ENCODE measurements at regions not wholly inside any gene's neighbourhood (a gene's known extent, or its start where the extent isn't known, plus 50 kb on each side); places are given as distances from the start of the nearest gene placed in this dataset.

DNA sequence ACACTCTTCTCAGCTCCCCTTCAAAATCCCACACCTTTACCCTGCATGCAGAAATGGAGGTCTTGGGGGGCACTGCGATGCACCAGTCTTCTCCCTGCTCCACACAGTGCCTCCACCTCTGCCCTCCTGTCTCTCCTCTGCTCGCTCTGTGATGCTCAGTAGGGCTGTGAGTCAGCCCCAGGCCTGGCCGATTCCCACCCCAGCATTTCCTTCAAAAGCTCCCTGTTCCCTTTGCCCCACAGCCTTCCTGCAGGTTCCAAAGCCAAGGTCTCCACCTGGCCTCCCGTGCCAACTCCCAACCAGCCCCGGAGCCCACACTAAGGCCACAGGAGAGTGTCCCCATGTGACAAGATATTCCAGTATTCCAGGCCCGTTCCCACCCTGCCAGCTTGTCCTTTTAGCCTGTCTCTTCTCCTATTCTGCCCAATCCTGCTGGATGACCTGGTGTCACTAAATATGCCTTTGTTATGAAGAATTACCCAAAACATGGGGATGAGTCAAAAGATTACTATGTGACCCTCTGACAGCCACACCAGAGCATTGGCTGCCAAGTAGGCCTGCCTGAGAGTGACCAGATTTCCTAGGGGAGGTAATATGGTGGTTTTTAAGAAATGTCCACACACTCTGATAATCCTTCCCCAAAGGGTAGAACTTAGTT is 118.9 kb upstream of the NXT1 start:
- peaks cover 0 to 7% of the 10 kb centered on the region in 2 donors for H3K4me1 ChIP-seq
- no peak overlapping the region for H3K4me3 ChIP-seq
- H3K36me3 ChIP-seq, result no peaks in the 10 kb centered on the region
- TF ChIP-seq CTCF (IDR thresholded peaks at IDR 0.05), result no peak
- no peaks in the 10 kb centered on the region for H3K9me3 ChIP-seq
- no peak overlapping the region for H3K27ac ChIP-seq
- DNase-seq (ENCODE audit: low spot score), result no peak
- H3K27me3 ChIP-seq, result no peaks in the 10 kb centered on the region

GRCh38 chr20:23230766-23231385 is 119.7 kb upstream of the NXT1 start:
- H3K4me3 ChIP-seq, result no peak overlapping the region
- no peak for TF ChIP-seq CTCF (IDR thresholded peaks at IDR 0.05)
- peaks cover 0 to 12% of the 10 kb centered on the region in 2 donors for H3K4me1 ChIP-seq
- H3K9me3 ChIP-seq, result no peaks in the 10 kb centered on the region
- no peak for DNase-seq (ENCODE audit: low spot score)
- H3K27ac ChIP-seq, result no peak overlapping the region
- H3K27me3 ChIP-seq, result no peaks in the 10 kb centered on the region
- no peaks in the 10 kb centered on the region for H3K36me3 ChIP-seq

DNA sequence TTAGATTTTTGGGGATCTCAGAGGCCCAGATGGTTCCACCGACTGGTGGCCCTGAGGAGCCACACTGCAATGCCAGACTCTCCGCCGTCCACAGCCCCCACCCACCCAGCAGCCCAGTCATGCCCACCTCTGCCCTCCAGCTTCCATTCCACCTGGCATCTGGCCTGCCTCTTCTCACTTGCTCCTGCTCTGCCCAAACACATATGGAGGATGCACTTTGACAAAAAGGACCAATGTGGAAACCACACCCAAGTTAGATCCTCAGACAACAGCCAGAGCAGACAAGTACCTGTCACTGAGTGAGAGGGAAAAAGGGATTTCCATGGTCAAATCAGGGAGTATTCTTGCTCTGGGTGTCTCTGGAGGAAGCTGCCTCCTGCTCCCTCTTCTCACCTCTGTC is 120.6 kb upstream of the NXT1 start:
- H3K4me3 ChIP-seq, result no peak overlapping the region
- no peak for TF ChIP-seq CTCF (IDR thresholded peaks at IDR 0.05)
- peaks cover 0 to 21% of the 10 kb centered on the region in 2 donors for H3K4me1 ChIP-seq
- H3K36me3 ChIP-seq, result no peaks in the 10 kb centered on the region
- no peak for DNase-seq (ENCODE audit: low spot score)
- H3K9me3 ChIP-seq, result no peaks in the 10 kb centered on the region
- no peaks in the 10 kb centered on the region for H3K27me3 ChIP-seq
- H3K27ac ChIP-seq, result no peak overlapping the region

DNA sequence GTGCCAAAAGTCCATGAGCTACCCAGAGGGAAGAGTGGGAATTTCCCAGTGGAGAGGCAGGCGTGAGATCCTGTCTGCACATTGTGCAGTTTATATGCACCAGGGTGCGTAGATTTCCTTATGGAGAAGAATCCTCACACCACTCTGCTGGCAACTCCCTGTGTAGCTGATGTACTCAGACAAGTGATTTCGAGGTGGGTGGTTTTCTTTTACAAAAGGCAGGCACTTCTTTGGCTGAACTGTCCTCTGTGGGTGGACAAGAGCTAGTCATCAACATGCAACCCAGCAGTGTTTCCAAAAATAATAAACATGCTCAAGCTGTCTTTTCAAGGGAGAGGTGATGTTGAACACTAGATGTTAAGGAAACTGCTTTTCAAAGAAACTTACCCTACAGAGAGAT is 121.7 kb upstream of the NXT1 start:
- no peak overlapping the region for H3K4me3 ChIP-seq
- no peak for DNase-seq (ENCODE audit: low spot score)
- H3K9me3 ChIP-seq, result no peaks in the 10 kb centered on the region
- H3K27ac ChIP-seq, result no peak overlapping the region
- no peaks in the 10 kb centered on the region for H3K27me3 ChIP-seq
- no peaks in the 10 kb centered on the region for H3K36me3 ChIP-seq
- TF ChIP-seq CTCF (IDR thresholded peaks at IDR 0.05), result no peak
- peaks cover 0 to 22% of the 10 kb centered on the region in 2 donors for H3K4me1 ChIP-seq

DNA sequence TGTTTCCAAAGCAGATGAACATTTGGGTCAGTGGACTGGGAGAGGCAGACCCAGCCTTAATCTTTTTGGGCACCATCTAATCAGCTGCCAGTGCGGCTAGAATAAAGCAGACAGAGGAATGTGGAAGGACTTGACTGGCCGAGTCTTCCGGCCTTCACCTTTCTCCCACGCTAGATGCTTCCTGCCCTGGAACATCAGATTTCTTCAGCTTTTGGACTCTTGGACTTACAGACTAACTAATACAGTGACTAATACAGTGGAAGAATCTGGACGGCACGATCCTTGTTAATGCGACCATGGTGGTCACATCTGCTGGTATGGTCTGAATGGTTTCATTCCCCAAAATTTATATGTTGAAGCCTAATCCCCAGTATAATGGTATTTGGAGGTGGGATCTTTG is 122.6 kb upstream of the NXT1 start:
- Histone ChIP-seq H3K27me3 (no peaks in the 10 kb centered on the region), H3K27ac (no peak overlapping the region), H3K36me3 (no peaks in the 10 kb centered on the region), H3K9me3 (no peaks in the 10 kb centered on the region), H3K4me3 (no peak overlapping the region), H3K4me1 (peaks cover 0 to 22% of the 10 kb centered on the region in 2 donors)
- DNase-seq (ENCODE audit: low spot score), result no peak
- no peak for TF ChIP-seq CTCF (IDR thresholded peaks at IDR 0.05)

DNA sequence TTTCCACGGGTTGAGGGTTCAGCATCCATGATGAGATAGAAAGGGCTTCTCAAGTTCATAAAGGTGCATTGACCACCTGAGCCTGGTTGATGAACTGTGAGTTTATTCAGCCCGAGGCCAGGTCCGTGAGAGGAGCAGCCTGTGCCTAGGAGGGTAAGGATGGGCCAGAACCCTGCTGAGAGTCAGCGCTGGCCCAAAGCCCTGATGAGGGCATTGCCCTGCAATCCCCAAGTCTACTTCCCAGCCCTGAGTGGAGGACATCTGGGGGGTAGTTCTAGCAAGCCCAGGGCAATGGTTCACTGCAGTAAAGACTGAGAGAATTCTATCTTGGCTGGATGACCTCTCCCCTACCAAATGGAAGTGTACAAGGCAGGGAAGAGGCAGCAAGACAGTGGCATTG is 123.3 kb upstream of the NXT1 start:
- no peak for TF ChIP-seq CTCF (IDR thresholded peaks at IDR 0.05)
- H3K36me3 ChIP-seq, result no peaks in the 10 kb centered on the region
- H3K27ac ChIP-seq, result no peak overlapping the region
- H3K4me3 ChIP-seq, result no peak overlapping the region
- H3K27me3 ChIP-seq, result no peaks in the 10 kb centered on the region
- no peak for DNase-seq (ENCODE audit: low spot score)
- H3K4me1 ChIP-seq, result peaks cover 0 to 22% of the 10 kb centered on the region in 2 donors
- peaks cover 0 to 2% of the 10 kb centered on the region in 2 donors for H3K9me3 ChIP-seq

Measured in right atrium auricular region (tissue), 2 donors.